SK-N-SH (cell line): ENCODE measurements at regions not wholly inside any gene's neighbourhood (a gene's known extent, or its start where the extent isn't known, plus 50 kb on each side); places are given as distances from the start of the nearest gene placed in this dataset.

Experiments
- CTCF ChIA-PET: fragments of 300-600, 350-600 bp; formaldehyde crosslinking; extraction: SDS; loops from one replicate; lab custom pipeline; 2021; lab: Yijun Ruan, JAX
- POLR2A ChIA-PET: fragments of 350-600 bp; sonication (Branson Sonifier 250); formaldehyde crosslinking; extraction: SDS; loops from one replicate; lab custom pipeline; 2020; ENCODE audit warnings: antibody characterized with exemption, inconsistent platforms; lab: Yijun Ruan, JAX
- DNase-seq: peaks from one replicate; pipeline ENCODE4 v3.0.0; 2012
- H2AFZ ChIP-seq: fragments of 200-600 bp; sonication (generic); 2 replicates; pipeline ENCODE4 v1.8.1; 2016; ENCODE audit warnings: antibody characterized with exemption, mild to moderate bottlenecking, low read depth
- H3F3A ChIP-seq: fragments of 200-600 bp; sonication (generic); replicated peaks from 2 replicates; pipeline ENCODE3; 2016; ENCODE audit warnings: antibody characterized with exemption, mild to moderate bottlenecking; ENCODE audit not compliant: insufficient read depth
- H3K27ac ChIP-seq, 2 experiments: fragments of 200-500 bp in 1 of 2; fragments of 200-600 bp in 1 of 2; sonication (Bioruptor generic) in 1 of 2; sonication (generic), shearing (Covaris generic) in 1 of 2; 2 replicates each; pipeline versions ENCODE4 v1.5.1 to v1.6.1; 2014 to 2016; ENCODE audit warnings: low read depth in 2 of 2, inconsistent platforms in 1 of 2, low read length in 1 of 2, mild to moderate bottlenecking in 1 of 2, mixed read lengths in 1 of 2
- H3K27me3 ChIP-seq: fragments of 200-600 bp; sonication (generic), shearing (Covaris generic); 2 replicates; pipeline ENCODE4 v1.6.1; 2016; ENCODE audit warnings: mixed run types; ENCODE audit not compliant: insufficient read depth
- H3K36me3 ChIP-seq, 2 experiments: fragments of 200-500 bp in 1 of 2; fragments of 200-600 bp in 1 of 2; sonication (Bioruptor generic) in 1 of 2; sonication (generic) in 1 of 2; replicated peaks in 1 of 2; 2 replicates each; pipeline versions ENCODE3 to v1.5.1; 2014 to 2016; ENCODE audit warnings: low read length in 1 of 2, mild to moderate bottlenecking in 1 of 2; ENCODE audit not compliant: insufficient read depth in 2 of 2, control insufficient read depth in 1 of 2
- H3K4me1 ChIP-seq, 2 experiments: fragments of 200-500 bp in 1 of 2; fragments of 200-600 bp in 1 of 2; sonication (Bioruptor generic) in 1 of 2; sonication (generic), shearing (Covaris generic) in 1 of 2; 2 replicates each; pipeline versions ENCODE4 v1.5.1 to v1.6.1; 2014 to 2016; ENCODE audit warnings: low read depth in 1 of 2, low read length in 1 of 2, mixed run types in 1 of 2; ENCODE audit not compliant: insufficient read depth in 2 of 2, control insufficient read depth in 1 of 2
- H3K4me2 ChIP-seq: fragments of 200-600 bp; sonication (generic), shearing (Covaris generic); 2 replicates; pipeline ENCODE4 v1.6.1; 2017; ENCODE audit warnings: mixed run types
- H3K4me3 ChIP-seq, 2 experiments: fragments of 200-500 bp in 1 of 2; fragments of 200-600 bp in 1 of 2; sonication (Bioruptor generic) in 1 of 2; sonication (generic), shearing (Covaris generic) in 1 of 2; 2 replicates each; pipeline versions ENCODE4 v1.5.1 to v1.8.1; 2014 to 2016; ENCODE audit warnings: low read depth in 2 of 2, inconsistent platforms in 1 of 2, low read length in 1 of 2, mild to moderate bottlenecking in 1 of 2, mixed read lengths in 1 of 2, moderate library complexity in 1 of 2
- H3K79me2 ChIP-seq: fragments of 200-600 bp; sonication (generic); 2 replicates; pipeline ENCODE4 v1.8.1; 2017; ENCODE audit warnings: mild to moderate bottlenecking; ENCODE audit not compliant: insufficient read depth
- H3K9ac ChIP-seq: fragments of 200-600 bp; sonication (generic); 2 replicates; pipeline ENCODE4 v1.6.1; 2017; ENCODE audit warnings: mixed run types
- H3K9me2 ChIP-seq: fragments of 200-600 bp; sonication (generic); 2 replicates; pipeline ENCODE4 v1.6.1; 2017; ENCODE audit warnings: mixed run types
- H3K9me3 ChIP-seq: fragments of 200-600 bp; sonication (generic); 2 replicates; pipeline ENCODE4 v1.6.1; 2017; ENCODE audit warnings: mixed run types, mild to moderate bottlenecking, moderate library complexity
- H4K20me1 ChIP-seq: fragments of 200-600 bp; sonication (generic); 2 replicates; pipeline ENCODE4 v1.6.1; 2017; ENCODE audit warnings: mild to moderate bottlenecking, mixed run types; ENCODE audit not compliant: insufficient read depth
- CTCF ChIP-seq: fragments of 200-600 bp; sonication (generic); IDR thresholded peaks from 2 replicates; pipeline ENCODE4 v1.6.1; 2017; ENCODE audit warnings: antibody characterized with exemption, mild to moderate bottlenecking, moderate library complexity
- EP300 ChIP-seq, 2 experiments: IDR thresholded peaks; 2 replicates each; pipeline versions ENCODE4 v1.4.0 to v1.6.1; 2012; ENCODE audit warnings: borderline replicate concordance in 1 of 2, low read depth in 1 of 2, low read length in 1 of 2
- EZH2phosphoT487 ChIP-seq: fragments of 200-600 bp; sonication (generic); IDR thresholded peaks from 2 replicates; pipeline ENCODE4 v1.6.1; 2017; ENCODE audit warnings: low read depth, mixed run types, mild to moderate bottlenecking, antibody characterized with exemption, moderate library complexity, borderline replicate concordance
- FOSL2 ChIP-seq: IDR thresholded peaks from 2 replicates; pipeline ENCODE4 v1.4.0; 2012; ENCODE audit warnings: low read depth, mild to moderate bottlenecking, moderate library complexity, borderline replicate concordance
- GABPA ChIP-seq: IDR thresholded peaks from 2 replicates; pipeline ENCODE4 v1.4.0; 2012; ENCODE audit warnings: low read depth, mild to moderate bottlenecking
- JUND ChIP-seq: IDR thresholded peaks from 2 replicates; pipeline ENCODE4 v1.4.0; 2012
- MAX ChIP-seq: IDR thresholded peaks from 2 replicates; pipeline ENCODE4 v1.4.0; 2012; ENCODE audit warnings: low read depth
- MEF2A ChIP-seq: IDR thresholded peaks from 2 replicates; pipeline ENCODE4 v1.4.0; 2012; ENCODE audit warnings: low read depth, borderline replicate concordance
- NFIC ChIP-seq: IDR thresholded peaks from 2 replicates; pipeline ENCODE4 v1.4.0; 2012; ENCODE audit warnings: borderline replicate concordance
- PBX3 ChIP-seq: IDR thresholded peaks from 2 replicates; pipeline ENCODE4; 2012
- POLR2AphosphoS5 ChIP-seq: IDR thresholded peaks from 2 replicates; pipeline ENCODE4 v1.6.1; 2012; ENCODE audit warnings: low read depth, low read length
- SIN3A ChIP-seq: IDR thresholded peaks from 2 replicates; pipeline ENCODE4 v1.6.1; 2012; ENCODE audit warnings: low read depth, mild to moderate bottlenecking, low read length, moderate library complexity, borderline replicate concordance
- TCF12 ChIP-seq: IDR thresholded peaks from 2 replicates; pipeline ENCODE4 v1.4.0; 2012
- USF2 ChIP-seq: fragments of 150-350 bp; IDR thresholded peaks from 2 replicates; pipeline ENCODE4 v1.6.1; 2017; ENCODE audit warnings: antibody characterized with exemption, low read length, low read depth, borderline replicate concordance
- WGBS: methylation state at CpG from one replicate; pipeline ENCODE4 v1.1.6; 2017; ENCODE audit warnings: low lambda C conversion rate; 5-methylcytosine and 5-hydroxymethylcytosine counted together

- H3K27ac ChIP-seq, result peak overlapping the region in 1 of 2 experiments; percentile 41; a peak in 2 of 4 replicates
- no peaks in the 10 kb centered on the region for H3K27me3 ChIP-seq
- CTCF ChIA-PET, result no interaction called here
- H3K4me3 ChIP-seq, result no peak overlapping the region
- no peak overlapping the region for H2AFZ ChIP-seq
- POLR2A ChIA-PET, result no interaction called here
- H3K36me3 ChIP-seq, result no peaks in the 10 kb centered on the region
- no peak for TF ChIP-seq PBX3
- TF ChIP-seq EP300 (IDR thresholded peaks at IDR 0.05; ENCODE audit: borderline replicate concordance in 1 of 2, low read depth in 1 of 2, low read length in 1 of 2), result no peak
- TF ChIP-seq POLR2AphosphoS5, result no peak
- peak; percentile 46; the same call in 1 of the 2 replicates for TF ChIP-seq FOSL2
- peak; percentile 34 for TF ChIP-seq JUND
- no peak for TF ChIP-seq SIN3A
- 0 out of 2 replicates have a peak, but pooled peaks have one; percentile 8 for TF ChIP-seq TCF12
- no peaks in the 10 kb centered on the region for H3K9me2 ChIP-seq
- H3K9ac ChIP-seq, result no peak overlapping the region
- peaks cover 0 to 4% of the 10 kb centered on the region in 2 experiments; a peak in 1 of 4 replicates for H3K4me1 ChIP-seq
- H3K79me2 ChIP-seq, result no peaks in the 10 kb centered on the region
- H3K9me3 ChIP-seq, result no peaks in the 10 kb centered on the region
- DNase-seq, result no peak
- H3K4me2 ChIP-seq, result no peak overlapping the region
- H4K20me1 ChIP-seq, result no peaks in the 10 kb centered on the region
- peaks cover 16% of the 10 kb centered on the region for H3F3A ChIP-seq
- WGBS, result 61% methylated on average over 4 of the region's 4 CpGs
These were observed 394.8 kb upstream of the MEF2C start for GRCh38 chr5:89277816-89278215.

GRCh38 chr5:89276566-89277305, 393.8 kb upstream of the MEF2C start:
- Histone ChIP-seq H3K9ac (no peak overlapping the region), H4K20me1 (no peaks in the 10 kb centered on the region), H3K9me3 (no peaks in the 10 kb centered on the region), H3F3A (peaks cover 16% of the 10 kb centered on the region), H3K79me2 (no peaks in the 10 kb centered on the region), H2AFZ (peak overlapping the region; percentile 53; the same call in 1 of the 2 replicates), H3K4me3 (no peak overlapping the region), H3K27me3 (no peaks in the 10 kb centered on the region), H3K9me2 (no peaks in the 10 kb centered on the region), H3K4me1 (peaks cover 0 to 4% of the 10 kb centered on the region in 2 experiments; a peak in 1 of 4 replicates), H3K27ac (peak overlapping the region in 1 of 2 experiments; percentile 31; a peak in 2 of 4 replicates), H3K36me3 (no peaks in the 10 kb centered on the region), H3K4me2 (no peak overlapping the region)
- WGBS, result 68% methylated on average over 1 of the region's 1 CpG
- no peak for DNase-seq
- CTCF ChIA-PET, result no interaction called here
- POLR2A ChIA-PET, result no interaction called here
- no peak for TF ChIP-seq GABPA
- no peak for TF ChIP-seq CTCF
- no peak for TF ChIP-seq POLR2AphosphoS5
- TF ChIP-seq NFIC, result no peak
- no peak for TF ChIP-seq MAX
- TF ChIP-seq EZH2phosphoT487, result no peak
- TF ChIP-seq MEF2A, result no peak
- TF ChIP-seq USF2, result no peak
